Endodermal cell (in vitro differentiated cells): ENCODE measurements at regions not wholly inside any gene's neighbourhood (a gene's known extent, or its start where the extent isn't known, plus 50 kb on each side); places are given as distances from the start of the nearest gene placed in this dataset.

Source experiments
- DNase-seq: peaks from one replicate; pipeline ENCODE4 v3.0.0-alpha.2; 2017
- H3K27ac ChIP-seq: 2 replicates; pipeline ENCODE4 v1.5.1; 2013; ENCODE audit warnings: mild to moderate bottlenecking, low read depth, low read length, moderate library complexity
- H3K27me3 ChIP-seq: 2 replicates; pipeline ENCODE4 v1.6.1; 2013; ENCODE audit warnings: mild to moderate bottlenecking, low read length, moderate library complexity; ENCODE audit not compliant: insufficient read depth, control insufficient read depth, poor library complexity, severe bottlenecking
- H3K36me3 ChIP-seq: 2 replicates; pipeline ENCODE4 v1.7.0; 2013; ENCODE audit warnings: mild to moderate bottlenecking, low read length, moderate library complexity; ENCODE audit not compliant: control insufficient read depth, insufficient read depth
- H3K4me1 ChIP-seq: one replicate; pipeline ENCODE4 v1.7.0; 2013; ENCODE audit warnings: low read length; ENCODE audit not compliant: control insufficient read depth, insufficient read depth
- H3K4me3 ChIP-seq: 2 replicates; pipeline ENCODE4 v1.5.1; 2013; ENCODE audit warnings: mild to moderate bottlenecking, low read length, moderate library complexity
- H3K9ac ChIP-seq: 2 replicates; pipeline ENCODE4 v1.6.1; 2013; ENCODE audit warnings: mild to moderate bottlenecking, low read length, moderate library complexity; ENCODE audit not compliant: poor library complexity, severe bottlenecking; ENCODE audit errors: extremely low read depth
- H3K9me3 ChIP-seq: 2 replicates; pipeline ENCODE4 v1.6.1; 2013; ENCODE audit warnings: mild to moderate bottlenecking, low read length, moderate library complexity; ENCODE audit not compliant: control insufficient read depth
- H3K27ac Mint-ChIP-seq: 2 replicates; pipeline ENCODE4 v1.8.0; 2020; ENCODE audit warnings: mixed read lengths
- H3K27me3 Mint-ChIP-seq: 2 replicates; pipeline ENCODE4 v1.8.0; 2021; ENCODE audit warnings: mild to moderate bottlenecking, mixed read lengths; ENCODE audit not compliant: insufficient read depth
- H3K36me3 Mint-ChIP-seq: 2 replicates; pipeline ENCODE4 v1.8.0; 2020; ENCODE audit warnings: low read depth, mixed read lengths
- H3K4me1 Mint-ChIP-seq: 2 replicates; pipeline ENCODE4 v1.8.0; 2020; ENCODE audit warnings: mixed read lengths
- H3K4me3 Mint-ChIP-seq: 2 replicates; pipeline ENCODE4 v1.8.0; 2020; ENCODE audit warnings: mild to moderate bottlenecking, moderate library complexity, mixed read lengths
- H3K9me3 Mint-ChIP-seq: 2 replicates; pipeline ENCODE4 v1.8.0; 2020; ENCODE audit warnings: mild to moderate bottlenecking, mixed read lengths
- CTCF ChIP-seq: fragments of 200-600 bp; sonication (generic); conservative IDR thresholded peaks from 2 replicates; pipeline ENCODE4 v1.5.0; 2021; ENCODE audit warnings: antibody characterized with exemption, mild to moderate bottlenecking
- WGBS, 2 experiments: methylation state at CpG; one replicate each; pipeline versions ENCODE4 v1.1.5 to v1.1.7; 2013; ENCODE audit warnings: missing lambda C conversion rate in 2 of 2, mixed read lengths in 1 of 2; ENCODE audit not compliant: insufficient coverage in 1 of 2, insufficient read length in 1 of 2; 5-methylcytosine and 5-hydroxymethylcytosine counted together

- peak; percentile 55 for DNase-seq
- no peaks in the 10 kb centered on the region for H3K9me3 ChIP-seq
- Mint-ChIP-seq H3K36me3 (no peaks in the 10 kb centered on the region), H3K27ac (no peak overlapping the region), H3K4me1 (peaks cover 7% of the 10 kb centered on the region), H3K4me3 (no peak overlapping the region), H3K27me3 (peaks cover 5% of the 10 kb centered on the region), H3K9me3 (peaks cover 5% of the 10 kb centered on the region)
- TF ChIP-seq CTCF = no peak
- no peaks in the 10 kb centered on the region for H3K36me3 ChIP-seq
- H3K4me3 ChIP-seq = no peak overlapping the region
- 77 to 93% methylated on average over 7 to 9 of the region's 9 CpGs for WGBS, 2 experiments
- H3K9ac ChIP-seq = no peak overlapping the region
- H3K4me1 ChIP-seq = no peaks in the 10 kb centered on the region
- H3K27me3 ChIP-seq = no peaks in the 10 kb centered on the region
- H3K27ac ChIP-seq = no peak overlapping the region
These were observed 82.5 kb upstream of the SP4 start for GRCh38 chr7:21345361-21345760.

GRCh38 chr7:21346297-21346696 is 81.6 kb upstream of the SP4 start:
- Mint-ChIP-seq H3K4me3 (no peak overlapping the region), H3K9me3 (no peaks in the 10 kb centered on the region), H3K27me3 (peaks cover 2% of the 10 kb centered on the region), H3K4me1 (peaks cover 7% of the 10 kb centered on the region), H3K27ac (no peak overlapping the region), H3K36me3 (no peaks in the 10 kb centered on the region)
- H3K9me3 ChIP-seq = no peaks in the 10 kb centered on the region
- H3K4me1 ChIP-seq = no peaks in the 10 kb centered on the region
- DNase-seq = no peak
- no peaks in the 10 kb centered on the region for H3K36me3 ChIP-seq
- no peak overlapping the region for H3K27ac ChIP-seq
- H3K27me3 ChIP-seq = no peaks in the 10 kb centered on the region
- no peak overlapping the region for H3K9ac ChIP-seq
- H3K4me3 ChIP-seq = no peak overlapping the region
- no peak for TF ChIP-seq CTCF

DNA sequence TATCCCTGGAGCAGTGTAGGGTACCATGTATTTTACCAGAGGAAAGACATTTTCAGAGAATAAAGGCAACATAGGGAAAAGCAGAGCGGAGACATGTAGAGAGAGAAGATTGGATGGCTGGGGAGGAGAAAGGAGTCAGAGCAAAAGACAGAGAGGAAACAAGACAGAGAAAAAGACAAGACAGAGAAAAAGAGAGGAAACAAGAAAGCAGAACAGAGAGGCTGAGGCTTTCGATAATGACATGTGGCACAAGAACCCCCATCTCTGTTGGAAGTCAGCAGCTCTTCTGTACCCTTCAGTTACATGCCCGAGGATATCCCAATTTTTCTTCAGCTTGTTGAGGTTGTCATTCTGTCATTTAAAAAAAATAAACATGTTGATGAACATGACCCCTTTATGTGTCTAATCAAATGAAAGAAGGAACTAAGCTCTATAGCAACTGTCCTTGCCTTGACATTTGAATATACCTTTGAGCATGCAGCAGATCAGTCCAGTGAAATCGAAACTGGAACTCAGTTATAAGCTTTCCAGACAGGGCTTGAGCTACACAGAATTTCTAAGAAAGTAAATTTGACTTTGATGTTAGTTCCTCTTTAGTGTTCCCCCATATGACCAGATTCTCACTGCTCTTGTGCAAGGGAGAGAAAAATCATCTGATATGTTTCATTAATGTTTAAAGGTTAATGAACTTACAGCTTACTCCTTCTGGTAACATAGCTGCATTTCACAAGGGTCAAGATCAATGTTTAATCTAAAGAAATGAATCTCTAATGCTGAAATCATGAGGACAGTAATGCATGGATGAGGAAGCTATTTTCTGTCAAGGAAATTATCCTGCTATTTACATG is 75.1 kb upstream of the SP4 start:
- no peaks in the 10 kb centered on the region for H3K9me3 Mint-ChIP-seq
- no peaks in the 10 kb centered on the region for H3K9me3 ChIP-seq
- H3K4me3 Mint-ChIP-seq = no peak overlapping the region
- H3K27me3 ChIP-seq = peaks cover 13% of the 10 kb centered on the region
- no peak for TF ChIP-seq CTCF
- no peak overlapping the region for H3K27ac ChIP-seq
- WGBS, 2 experiments = 84 to 96% methylated on average over 3 to 4 of the region's 4 CpGs
- no peak for DNase-seq
- no peak overlapping the region for H3K4me3 ChIP-seq
- H3K36me3 ChIP-seq = no peaks in the 10 kb centered on the region
- no peaks in the 10 kb centered on the region for H3K4me1 Mint-ChIP-seq
- peaks cover 2% of the 10 kb centered on the region for H3K27me3 Mint-ChIP-seq
- no peaks in the 10 kb centered on the region for H3K4me1 ChIP-seq
- no peak overlapping the region for H3K27ac Mint-ChIP-seq
- H3K36me3 Mint-ChIP-seq = no peaks in the 10 kb centered on the region
- H3K9ac ChIP-seq = no peak overlapping the region
